ENCODE measurements at regions not wholly inside any gene's neighbourhood (a gene's known extent, or its start where the extent isn't known, plus 50 kb on each side); places are given as distances from the start of the nearest gene placed in this dataset.

- H3K4me2 ChIP-seq (replicated peaks; ENCODE audit: low read depth, low read length, poor library complexity, severe bottlenecking) = peak overlapping the region; percentile 10
- no peaks in the 10 kb centered on the region for H3K27me3 Mint-ChIP-seq
These were observed 104.9 kb upstream of the MGAT5 start for GRCh38 chr2:134148843-134149472.

More at GRCh38 chr2:134148843-134149472, 104.9 kb upstream of the MGAT5 start:
- Histone ChIP-seq H3K4me1 (ENCODE audit: control insufficient read depth in 2 of 2, insufficient read depth in 2 of 2, low read length in 2 of 2) (peaks cover 37 to 42% of the 10 kb centered on the region in 2 donors), H2AFZ (ENCODE audit: insufficient read depth, low read depth, low read length, poor library complexity, severe bottlenecking) (no peak overlapping the region), H3K9me3 (ENCODE audit: control extremely low read depth in 1 of 3, control insufficient read depth in 2 of 3, insufficient read depth in 1 of 3, low read length in 2 of 3) (peaks cover 0 to 16% (median 0%) of the 10 kb centered on the region in 3 donors), H3K79me2 (ENCODE audit: control insufficient read depth, insufficient read depth, low read length) (peaks cover 98% of the 10 kb centered on the region), H3K27ac (ENCODE audit: low read length in 2 of 2) (peak overlapping the region in 1 of 2 donors; percentile 79), H3K9ac (ENCODE audit: low read length) (no peak overlapping the region), H3K36me3 (replicated peaks in 1 of 2; ENCODE audit: control extremely low read depth in 1 of 2, control insufficient read depth in 1 of 2, extremely low read depth in 1 of 2, insufficient read depth in 2 of 2, low read length in 1 of 2) (peaks cover 0 to 19% of the 10 kb centered on the region in 2 experiments), H4K20me1 (ENCODE audit: control insufficient read depth, insufficient read depth, low read length, poor library complexity, severe bottlenecking) (peaks cover 59% of the 10 kb centered on the region), H3K4me3 (ENCODE audit: control extremely low read depth in 1 of 5, extremely low read depth in 1 of 5, insufficient read depth in 1 of 5, low read depth in 2 of 5, low read length in 4 of 5) (no peak overlapping the region), H3K27me3 (replicated peaks in 1 of 4; ENCODE audit: control extremely low read depth in 1 of 4, control insufficient read depth in 3 of 4, insufficient read depth in 4 of 4, low read length in 3 of 4) (no peaks in the 10 kb centered on the region)
- H3K9me3 Mint-ChIP-seq (ENCODE audit: insufficient read depth) = no peaks in the 10 kb centered on the region
- ChIA-PET CTCF (interaction anchor here (0.7 to 1.1 kb wide), 5 partner anchors 31 to 262 kb away, joined by 3 to 4 read pairs (median 3); no protein-coding TSS in a partner anchor), POLR2A (no interaction called here)
- no peak overlapping the region for H3K4me3 Mint-ChIP-seq
- DNase-seq = no peak
- H3K27ac Mint-ChIP-seq = peak overlapping the region; percentile 73
- H3K4me1 Mint-ChIP-seq = peaks cover 80% of the 10 kb centered on the region
- WGBS (ENCODE audit: insufficient coverage) = 100% methylated on average over 4 of the region's 6 CpGs
- intact Hi-C loops (cut with micrococcal nuclease) = no loop called here
- ATAC-seq (ENCODE audit: low read depth) = no peak
- no peak for TF ChIP-seq EZH2 (IDR thresholded peaks at IDR 0.05; ENCODE audit: borderline replicate concordance, insufficient read depth, low read depth, low read length, poor library complexity, severe bottlenecking)
- TF ChIP-seq CTCF (IDR thresholded peaks at IDR 0.05) = no peak
